NCI-H524 treated with DMSO at 0.1 percent for 48 hours (cell line): ENCODE measurements at regions not wholly inside any gene's neighbourhood (a gene's known extent, or its start where the extent isn't known, plus 50 kb on each side); places are given as distances from the start of the nearest gene placed in this dataset.

Source experiments
- DNase-seq: peaks from one replicate; lab custom pipeline; 2025; lab: John Stamatoyannopoulos, UW

GRCh38 chr6:132244744-132245143 is 156.5 kb downstream of the MOXD1 start:
- no peak for DNase-seq

- DNase-seq: no peak
Measured at GRCh38 chr6:132236744-132237143, 164.5 kb downstream of the MOXD1 start.

- no peak for DNase-seq
Measured at GRCh38 chr6:132236281-132236680, 165.0 kb downstream of the MOXD1 start.

- no peak for DNase-seq
Measured at GRCh38 chr6:132235596-132236280, 165.5 kb downstream of the MOXD1 start.

GRCh38 chr6:132234356-132234755 is 166.9 kb downstream of the MOXD1 start:
- DNase-seq: no peak

- DNase-seq: no peak
Measured at GRCh38 chr6:132231121-132231884, 170.0 kb downstream of the MOXD1 start.

GRCh38 chr6:132228894-132229293 is 172.4 kb downstream of the MOXD1 start:
- DNase-seq: no peak

GRCh38 chr6:132227904-132228303 is 173.4 kb downstream of the MOXD1 start:
- DNase-seq: no peak

GRCh38 chr6:132224943-132225342 is 176.3 kb downstream of the MOXD1 start:
- no peak for DNase-seq

GRCh38 chr6:132220800-132221199 is 180.5 kb downstream of the MOXD1 start:
- no peak for DNase-seq

- no peak for DNase-seq
Measured at GRCh38 chr6:132219901-132220300, 181.4 kb downstream of the MOXD1 start.

GRCh38 chr6:132218059-132218696 is 183.1 kb downstream of the MOXD1 start:
- DNase-seq: no peak

GRCh38 chr6:132215805-132216204 is 185.5 kb downstream of the MOXD1 start:
- DNase-seq: no peak

GRCh38 chr6:132214716-132215115 is 186.6 kb downstream of the MOXD1 start:
- no peak for DNase-seq

- no peak for DNase-seq
Measured at GRCh38 chr6:132213732-132214131, 187.5 kb downstream of the MOXD1 start.

- DNase-seq: no peak
Measured at GRCh38 chr6:132213191-132213590, 188.1 kb downstream of the MOXD1 start.

- DNase-seq: no peak
Measured at GRCh38 chr6:132210886-132211563, 190.2 kb downstream of the MOXD1 start.

- no peak for DNase-seq
Measured at GRCh38 chr6:132209351-132209750, 191.9 kb downstream of the MOXD1 start.

- DNase-seq: no peak
Measured at GRCh38 chr6:132207991-132208390, 193.3 kb downstream of the MOXD1 start.

GRCh38 chr6:132205946-132206345 is 195.3 kb downstream of the MOXD1 start:
- DNase-seq: no peak

GRCh38 chr6:132204591-132204990 is 196.7 kb downstream of the MOXD1 start:
- DNase-seq: no peak

GRCh38 chr6:132202574-132202973 is 198.7 kb downstream of the MOXD1 start:
- DNase-seq: no peak

GRCh38 chr6:132199343-132199742 is 201.9 kb downstream of the MOXD1 start:
- DNase-seq: no peak
